LNCAP (cell line): ENCODE measurements at regions not wholly inside any gene's neighbourhood (a gene's known extent, or its start where the extent isn't known, plus 50 kb on each side); places are given as distances from the start of the nearest gene placed in this dataset.

ENCODE experiments used
- TF ChIP-seq, protein P1 (sequence below): fragments of 450-650 bp; IDR thresholded peaks from 2 replicates; pipeline ENCODE4 v1.5.1; 2017; ENCODE audit warnings: mild to moderate bottlenecking

DNA sequence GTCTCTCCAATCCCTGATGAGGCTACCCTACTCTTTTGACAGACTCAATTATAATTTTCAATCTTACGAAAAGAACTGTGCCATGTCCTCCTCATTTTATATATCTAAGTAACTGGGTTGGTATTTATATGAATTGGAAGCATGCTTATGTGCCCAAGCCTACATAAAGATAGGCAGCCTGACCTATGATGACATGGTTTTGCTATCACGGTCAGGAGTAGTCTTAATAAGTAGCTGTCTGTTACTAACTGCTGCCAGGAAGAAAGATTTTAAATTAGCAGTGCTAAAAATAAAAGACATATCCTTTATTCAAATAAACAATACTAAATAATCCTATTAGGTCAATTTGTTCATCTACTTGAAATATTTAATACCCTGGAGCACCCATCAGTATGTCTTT is 102.0 kb upstream of the DTNA start:
- TF ChIP-seq, protein P1, sequence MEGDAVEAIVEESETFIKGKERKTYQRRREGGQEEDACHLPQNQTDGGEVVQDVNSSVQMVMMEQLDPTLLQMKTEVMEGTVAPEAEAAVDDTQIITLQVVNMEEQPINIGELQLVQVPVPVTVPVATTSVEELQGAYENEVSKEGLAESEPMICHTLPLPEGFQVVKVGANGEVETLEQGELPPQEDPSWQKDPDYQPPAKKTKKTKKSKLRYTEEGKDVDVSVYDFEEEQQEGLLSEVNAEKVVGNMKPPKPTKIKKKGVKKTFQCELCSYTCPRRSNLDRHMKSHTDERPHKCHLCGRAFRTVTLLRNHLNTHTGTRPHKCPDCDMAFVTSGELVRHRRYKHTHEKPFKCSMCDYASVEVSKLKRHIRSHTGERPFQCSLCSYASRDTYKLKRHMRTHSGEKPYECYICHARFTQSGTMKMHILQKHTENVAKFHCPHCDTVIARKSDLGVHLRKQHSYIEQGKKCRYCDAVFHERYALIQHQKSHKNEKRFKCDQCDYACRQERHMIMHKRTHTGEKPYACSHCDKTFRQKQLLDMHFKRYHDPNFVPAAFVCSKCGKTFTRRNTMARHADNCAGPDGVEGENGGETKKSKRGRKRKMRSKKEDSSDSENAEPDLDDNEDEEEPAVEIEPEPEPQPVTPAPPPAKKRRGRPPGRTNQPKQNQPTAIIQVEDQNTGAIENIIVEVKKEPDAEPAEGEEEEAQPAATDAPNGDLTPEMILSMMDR: no peak

DNA sequence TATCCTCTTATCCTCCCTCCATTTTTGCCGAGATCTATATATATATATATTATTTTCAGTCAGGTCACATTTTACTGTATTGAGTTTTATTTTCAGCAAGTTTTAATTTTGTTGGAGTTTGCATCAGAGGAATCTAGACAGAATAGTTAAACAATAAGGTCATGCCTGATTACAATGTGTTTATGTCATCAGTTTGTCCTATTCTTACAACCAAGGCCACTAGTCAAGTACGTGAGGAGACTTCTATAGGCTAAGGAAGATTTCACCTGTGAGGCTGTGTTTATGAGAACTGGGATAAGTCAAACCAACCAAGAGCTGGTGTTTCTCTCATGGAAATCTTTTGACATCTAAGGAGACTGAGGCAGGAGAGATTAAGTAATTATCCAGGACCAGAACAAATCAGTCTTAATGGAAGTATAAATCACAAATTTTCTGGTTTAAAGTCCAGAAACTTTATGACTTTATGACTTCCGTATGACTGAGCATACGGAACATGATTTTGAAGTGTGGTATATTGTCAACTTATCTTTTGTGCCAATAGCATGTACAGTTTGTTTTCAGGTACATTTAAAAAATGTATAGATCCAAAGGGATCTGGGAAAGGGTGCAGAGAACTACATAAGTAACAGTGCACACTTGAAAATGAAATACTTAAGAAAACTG is 100.0 kb upstream of the DTNA start:
- TF ChIP-seq, protein P1: no peak

DNA sequence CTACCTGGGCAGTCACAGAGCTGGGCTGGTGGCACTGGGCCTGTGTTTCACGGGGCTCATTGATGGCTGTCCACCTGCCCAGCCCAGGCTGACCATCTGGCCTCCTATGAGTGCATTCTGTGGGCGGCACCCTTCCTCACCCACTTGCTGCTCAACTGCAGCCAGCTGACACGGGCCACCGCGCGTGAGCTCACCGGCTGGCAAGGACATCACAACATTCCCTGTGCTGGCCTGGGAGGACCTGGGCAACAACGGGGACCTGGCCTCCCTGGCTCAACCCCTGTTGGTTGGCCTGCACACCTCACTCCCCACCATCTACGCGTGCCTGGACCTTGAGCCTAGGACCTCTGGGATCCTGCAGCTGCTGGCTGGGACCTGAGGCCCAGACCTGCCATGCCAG is 98.2 kb upstream of the DTNA start:
- TF ChIP-seq, protein P1: no peak

DNA sequence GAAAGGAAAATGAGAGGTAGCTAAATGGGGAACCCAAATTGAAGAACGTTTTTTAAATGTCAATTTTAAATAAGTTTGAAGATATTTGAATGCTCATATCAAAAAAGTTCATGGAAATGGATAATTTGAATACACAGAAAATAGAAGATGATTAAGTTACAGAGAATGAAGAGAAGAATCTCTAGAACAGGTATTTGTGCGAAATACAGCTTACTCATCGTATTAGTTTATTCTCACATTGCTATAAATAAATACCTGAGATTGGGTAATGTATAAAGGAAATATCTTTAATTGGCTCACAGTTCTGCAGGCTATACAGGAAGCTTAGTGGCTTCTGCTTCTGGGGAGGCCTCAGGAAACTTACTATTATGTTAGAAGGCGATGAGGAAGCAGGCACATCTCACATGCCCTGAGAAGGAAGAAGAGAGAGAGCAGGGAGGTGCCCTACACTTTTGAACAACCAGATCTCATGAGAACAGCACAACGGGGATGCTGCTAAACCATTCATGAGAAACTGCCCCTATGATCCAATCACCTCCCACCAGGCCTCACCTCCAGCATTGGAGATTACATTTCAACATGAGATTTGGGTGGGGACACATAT is 89.7 kb upstream of the DTNA start:
- TF ChIP-seq, protein P1: no peak

DNA sequence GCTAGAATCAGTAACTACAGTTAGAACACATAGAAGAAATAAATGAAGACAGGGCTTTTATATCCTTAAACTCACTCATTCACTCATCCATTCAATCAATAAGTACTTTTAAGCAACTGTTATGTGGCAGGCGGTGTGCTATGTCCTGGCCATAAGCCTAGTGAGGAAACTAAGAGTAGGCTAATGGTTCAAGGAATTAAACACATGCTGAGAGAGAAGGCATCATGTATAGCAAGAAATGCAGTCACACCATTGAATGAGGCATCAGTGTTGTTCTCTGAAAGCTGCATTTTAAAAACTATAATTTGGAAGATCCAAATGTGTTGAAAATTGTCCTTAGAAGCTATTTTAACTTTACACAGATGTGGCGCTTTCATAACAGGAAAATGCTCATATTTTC is 86.5 kb upstream of the DTNA start:
- TF ChIP-seq, protein P1: no peak

DNA sequence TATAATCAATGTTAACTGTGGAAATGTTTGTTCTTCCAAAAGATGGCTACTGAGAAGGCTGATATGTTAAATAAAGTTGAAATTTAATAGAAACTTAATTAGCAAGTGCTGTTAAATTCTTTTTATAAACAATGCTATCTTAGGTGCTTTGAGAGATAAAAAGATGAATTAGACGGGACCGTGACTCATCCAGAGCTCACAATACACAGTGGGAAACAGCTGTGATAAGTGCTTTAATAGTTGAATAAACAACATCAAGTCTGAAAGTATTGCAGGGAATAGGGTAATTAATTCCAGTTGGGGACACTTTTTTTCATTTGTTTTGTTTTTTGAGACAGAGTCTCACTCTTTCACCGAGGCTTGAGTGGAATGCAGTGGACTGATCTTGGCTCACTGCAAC is 85.5 kb upstream of the DTNA start:
- TF ChIP-seq, protein P1: no peak

DNA sequence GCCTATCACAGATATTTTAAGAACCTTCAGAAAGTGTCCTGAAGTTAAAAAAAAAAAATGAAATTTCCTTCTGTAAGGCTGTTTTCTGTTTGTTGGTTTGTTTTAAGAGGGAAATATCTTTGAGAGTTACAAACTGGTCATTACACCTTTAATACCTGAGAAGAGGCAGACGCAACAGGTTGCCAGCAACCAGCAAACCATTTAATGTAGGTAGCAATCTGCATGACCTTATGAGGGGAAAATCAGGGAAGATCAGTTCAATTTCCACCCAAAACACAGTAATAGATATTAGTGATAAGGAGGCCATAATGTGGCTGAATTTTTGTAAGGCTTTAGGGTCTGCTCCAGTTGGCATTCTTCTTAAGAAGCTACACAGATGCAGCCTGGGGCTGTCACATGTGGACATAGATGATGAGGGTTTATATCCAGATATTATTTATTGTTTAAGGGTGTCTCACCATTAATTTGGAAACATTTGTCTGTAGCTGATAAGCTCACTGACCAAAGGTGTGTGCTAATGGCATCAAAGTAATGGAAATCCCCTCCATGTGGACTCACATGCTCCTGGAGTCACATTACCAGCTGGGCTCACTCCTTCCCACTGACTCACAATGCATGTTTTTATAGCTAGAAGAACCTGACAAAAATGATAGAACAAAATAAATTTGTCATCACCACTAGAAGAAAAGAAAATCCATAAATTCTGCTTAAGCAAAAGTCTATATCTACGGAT is 83.5 kb upstream of the DTNA start:
- TF ChIP-seq, protein P1: no peak
